Heart right ventricle (tissue), 16 donors: ENCODE measurements at regions not wholly inside any gene's neighbourhood (a gene's known extent, or its start where the extent isn't known, plus 50 kb on each side); places are given as distances from the start of the nearest gene placed in this dataset.

Experiments
- ATAC-seq, 8 donors: fragments of 200-7000 bp; cut with Tn5 transposase; one replicate each; pipeline ENCODE4 v1.9.1; 2020; ENCODE audit warnings: mild to moderate bottlenecking in 8 of 8, moderate library complexity in 8 of 8, moderate number of reproducible peaks in 1 of 8
- DNase-seq, 2 donors: peaks; one replicate each; pipeline ENCODE4 v3.0.0-alpha.2; 2020
- H3K27ac ChIP-seq, 10 donors: fragments of 200-600 bp; sonication (generic) in 2 of 10; one replicate each; pipeline versions ENCODE4 v1.5.0 to v1.8.0; 2020 to 2022; ENCODE audit warnings: mild to moderate bottlenecking in 3 of 10
- H3K27me3 ChIP-seq, 7 donors: fragments of 200-600 bp; one replicate each; pipeline ENCODE4 v1.8.0; 2021 to 2022; ENCODE audit warnings: mild to moderate bottlenecking in 2 of 7
- H3K36me3 ChIP-seq, 9 donors: fragments of 200-600 bp; sonication (generic) in 1 of 9; one replicate each; pipeline versions ENCODE4 v1.5.0 to v1.8.0; 2020 to 2022; ENCODE audit warnings: mild to moderate bottlenecking in 2 of 9
- H3K4me1 ChIP-seq, 9 donors: fragments of 200-600 bp; sonication (generic) in 1 of 9; one replicate each; pipeline versions ENCODE4 v1.5.0 to v1.8.0; 2020 to 2022; ENCODE audit warnings: mild to moderate bottlenecking in 4 of 9
- H3K4me3 ChIP-seq, 10 donors: fragments of 200-600 bp; sonication (generic) in 2 of 10; one replicate each; pipeline versions ENCODE4 v1.5.0 to v1.8.0; 2020 to 2022; ENCODE audit warnings: mild to moderate bottlenecking in 7 of 10, moderate library complexity in 2 of 10
- H3K9me3 ChIP-seq, 11 donors: fragments of 200-600 bp in 10 of 11; sonication (generic) in 2 of 11; one replicate each; pipeline versions ENCODE4 v1.5.0 to v1.8.0; 2013 to 2022; ENCODE audit warnings: mild to moderate bottlenecking in 2 of 11, control low read depth in 1 of 11, moderate library complexity in 1 of 11
- CTCF ChIP-seq, 9 donors: fragments of 200-600 bp; sonication (generic) in 2 of 9; IDR thresholded peaks; one replicate each; pipeline versions ENCODE4 v1.5.0 to v1.8.0; 2021 to 2022; ENCODE audit warnings: antibody characterized with exemption in 9 of 9, mild to moderate bottlenecking in 5 of 9, moderate library complexity in 1 of 9
- WGBS, 2 donors: extraction: QIAGEN DNeasy Blood & Tissue Kit; methylation state at CpG; one replicate each; pipeline ENCODE4 v1.1.7; 2013; ENCODE audit warnings: inconsistent platforms in 1 of 2; 5-methylcytosine and 5-hydroxymethylcytosine counted together
- intact Hi-C, 10 donors: fragments of 100-400 bp; cut with DNase I; formaldehyde crosslinking; loops; one replicate each; pipeline versions ENCODE4 v1.11.1 to v1.14.2; 2022
- donor health status: Arrhythmogenic right ventricular cardiomyopathy.
- donor health status: ischemic (EF 13 %, LVEDD 7.1; RV severe dilation, severe dysfunction).
- donor health status: healthy with polysubstance abuse.
- donor health status: DM: no; HTN: yes; CAD: no.
- donor health status: DM: no; HTN: no; CAD: no.
- donor health status: ischemic (EF 25% LVEDD 6.9; RV normal size, moderate dysfunction).
- donor health status: ischemic (EF 25% LVEDD 5.7; RV mildly dilated, moderate dysfunction).
- donor health status: healthy.
- donor health status: DM: yes; HTN: yes; CAD: no.
- donor health status: Ischemic cardiomyopathy.
- donor health status: ischemic (EF 35%, LVEDD 5.7; RV mildly dilated, moderate dysfunction).
- donor health status: nonischemic (EF 11% LVEDD 7.7; RV severe dilation, severe dysfunction).
- donor health status: DM: yes; HTN: yes; CAD: no.
- donor health status: PGD.
- donor health status: ischemic (EF 29% LVEDD 5.4; RV normal size, mild dysfunction).
- donor health status: nonischemic (EF 23%, LVEDD 6.1; RV moderate dilation, normal function).

- Histone ChIP-seq H3K36me3 (no peaks in the 10 kb centered on the region), H3K4me3 (no peak overlapping the region), H3K27ac (no peak overlapping the region), H3K4me1 (no peaks in the 10 kb centered on the region), H3K9me3 (no peaks in the 10 kb centered on the region), H3K27me3 (peaks cover 0 to 24% (median 3%) of the 10 kb centered on the region in 7 donors)
- ATAC-seq (no peak), DNase-seq (no peak)
- TF ChIP-seq CTCF (IDR thresholded peaks at IDR 0.05) = no peak
- intact Hi-C loops = no loop called here
- WGBS, 2 donors = 80 to 86% methylated on average over 9 of the region's 9 CpGs
Observed at GRCh38 chr6:169844946-169845345, 93.5 kb downstream of the ERMARD start.

- Histone ChIP-seq H3K4me1 (no peaks in the 10 kb centered on the region), H3K27me3 (peaks cover 0 to 28% (median 3%) of the 10 kb centered on the region in 7 donors), H3K27ac (no peak overlapping the region), H3K9me3 (no peaks in the 10 kb centered on the region), H3K4me3 (no peak overlapping the region), H3K36me3 (no peaks in the 10 kb centered on the region)
- WGBS, 2 donors = 61 to 63% methylated on average over 6 of the region's 6 CpGs
- intact Hi-C loops = no loop called here
- no peak for ATAC-seq
- no peak for DNase-seq
- no peak for TF ChIP-seq CTCF (IDR thresholded peaks at IDR 0.05)
Observed at GRCh38 chr6:169843991-169844390, 92.6 kb downstream of the ERMARD start.

GRCh38 chr6:169843110-169843509, 91.7 kb downstream of the ERMARD start:
- intact Hi-C loops = no loop called here

GRCh38 chr6:169841907-169842606, 90.6 kb downstream of the ERMARD start:
- Histone ChIP-seq H3K36me3 (no peaks in the 10 kb centered on the region), H3K27me3 (peaks cover 0 to 39% (median 8%) of the 10 kb centered on the region in 7 donors), H3K9me3 (no peaks in the 10 kb centered on the region), H3K4me3 (no peak overlapping the region), H3K4me1 (peaks cover 0 to 12% (median 4%) of the 10 kb centered on the region in 9 donors), H3K27ac (no peak overlapping the region)
- intact Hi-C loops = no loop called here
- TF ChIP-seq CTCF (IDR thresholded peaks at IDR 0.05) = no peak
- ATAC-seq = no peak
- 79 to 87% methylated on average over 13 of the region's 13 CpGs for WGBS, 2 donors
- DNase-seq = no peak

More at GRCh38 chr6:169843110-169843509, 91.7 kb downstream of the ERMARD start:
- Histone ChIP-seq H3K36me3 (no peaks in the 10 kb centered on the region), H3K27me3 (peaks cover 0 to 36% (median 4%) of the 10 kb centered on the region in 7 donors), H3K4me1 (peaks cover 0 to 6% (median 0%) of the 10 kb centered on the region in 9 donors), H3K27ac (no peak overlapping the region), H3K9me3 (no peaks in the 10 kb centered on the region), H3K4me3 (no peak overlapping the region)
- no peak for TF ChIP-seq CTCF (IDR thresholded peaks at IDR 0.05)
- no peak for ATAC-seq
- WGBS, 2 donors = 86 to 90% methylated on average over 5 of the region's 5 CpGs
- DNase-seq = no peak
